SK-N-SH (cell line): ENCODE measurements at regions not wholly inside any gene's neighbourhood (a gene's known extent, or its start where the extent isn't known, plus 50 kb on each side); places are given as distances from the start of the nearest gene placed in this dataset.

ENCODE experiments used
- CTCF ChIA-PET: fragments of 300-600, 350-600 bp; formaldehyde crosslinking; extraction: SDS; loops from one replicate; lab custom pipeline; 2021; lab: Yijun Ruan, JAX
- POLR2A ChIA-PET: fragments of 350-600 bp; sonication (Branson Sonifier 250); formaldehyde crosslinking; extraction: SDS; loops from one replicate; lab custom pipeline; 2020; ENCODE audit warnings: antibody characterized with exemption, inconsistent platforms; lab: Yijun Ruan, JAX
- DNase-seq: peaks from one replicate; pipeline ENCODE4 v3.0.0; 2012
- H2AFZ ChIP-seq: fragments of 200-600 bp; sonication (generic); 2 replicates; pipeline ENCODE4 v1.8.1; 2016; ENCODE audit warnings: antibody characterized with exemption, mild to moderate bottlenecking, low read depth
- H3F3A ChIP-seq: fragments of 200-600 bp; sonication (generic); replicated peaks from 2 replicates; pipeline ENCODE3; 2016; ENCODE audit warnings: antibody characterized with exemption, mild to moderate bottlenecking; ENCODE audit not compliant: insufficient read depth
- H3K27ac ChIP-seq, 2 experiments: fragments of 200-500 bp in 1 of 2; fragments of 200-600 bp in 1 of 2; sonication (Bioruptor generic) in 1 of 2; sonication (generic), shearing (Covaris generic) in 1 of 2; 2 replicates each; pipeline versions ENCODE4 v1.5.1 to v1.6.1; 2014 to 2016; ENCODE audit warnings: low read depth in 2 of 2, inconsistent platforms in 1 of 2, low read length in 1 of 2, mild to moderate bottlenecking in 1 of 2, mixed read lengths in 1 of 2
- H3K27me3 ChIP-seq: fragments of 200-600 bp; sonication (generic), shearing (Covaris generic); 2 replicates; pipeline ENCODE4 v1.6.1; 2016; ENCODE audit warnings: mixed run types; ENCODE audit not compliant: insufficient read depth
- H3K36me3 ChIP-seq, 2 experiments: fragments of 200-500 bp in 1 of 2; fragments of 200-600 bp in 1 of 2; sonication (Bioruptor generic) in 1 of 2; sonication (generic) in 1 of 2; replicated peaks in 1 of 2; 2 replicates each; pipeline versions ENCODE3 to v1.5.1; 2014 to 2016; ENCODE audit warnings: low read length in 1 of 2, mild to moderate bottlenecking in 1 of 2; ENCODE audit not compliant: insufficient read depth in 2 of 2, control insufficient read depth in 1 of 2
- H3K4me1 ChIP-seq, 2 experiments: fragments of 200-500 bp in 1 of 2; fragments of 200-600 bp in 1 of 2; sonication (Bioruptor generic) in 1 of 2; sonication (generic), shearing (Covaris generic) in 1 of 2; 2 replicates each; pipeline versions ENCODE4 v1.5.1 to v1.6.1; 2014 to 2016; ENCODE audit warnings: low read depth in 1 of 2, low read length in 1 of 2, mixed run types in 1 of 2; ENCODE audit not compliant: insufficient read depth in 2 of 2, control insufficient read depth in 1 of 2
- H3K4me2 ChIP-seq: fragments of 200-600 bp; sonication (generic), shearing (Covaris generic); 2 replicates; pipeline ENCODE4 v1.6.1; 2017; ENCODE audit warnings: mixed run types
- H3K4me3 ChIP-seq, 2 experiments: fragments of 200-500 bp in 1 of 2; fragments of 200-600 bp in 1 of 2; sonication (Bioruptor generic) in 1 of 2; sonication (generic), shearing (Covaris generic) in 1 of 2; 2 replicates each; pipeline versions ENCODE4 v1.5.1 to v1.8.1; 2014 to 2016; ENCODE audit warnings: low read depth in 2 of 2, inconsistent platforms in 1 of 2, low read length in 1 of 2, mild to moderate bottlenecking in 1 of 2, mixed read lengths in 1 of 2, moderate library complexity in 1 of 2
- H3K79me2 ChIP-seq: fragments of 200-600 bp; sonication (generic); 2 replicates; pipeline ENCODE4 v1.8.1; 2017; ENCODE audit warnings: mild to moderate bottlenecking; ENCODE audit not compliant: insufficient read depth
- H3K9ac ChIP-seq: fragments of 200-600 bp; sonication (generic); 2 replicates; pipeline ENCODE4 v1.6.1; 2017; ENCODE audit warnings: mixed run types
- H3K9me2 ChIP-seq: fragments of 200-600 bp; sonication (generic); 2 replicates; pipeline ENCODE4 v1.6.1; 2017; ENCODE audit warnings: mixed run types
- H3K9me3 ChIP-seq: fragments of 200-600 bp; sonication (generic); 2 replicates; pipeline ENCODE4 v1.6.1; 2017; ENCODE audit warnings: mixed run types, mild to moderate bottlenecking, moderate library complexity
- H4K20me1 ChIP-seq: fragments of 200-600 bp; sonication (generic); 2 replicates; pipeline ENCODE4 v1.6.1; 2017; ENCODE audit warnings: mild to moderate bottlenecking, mixed run types; ENCODE audit not compliant: insufficient read depth
- CTCF ChIP-seq: fragments of 200-600 bp; sonication (generic); IDR thresholded peaks from 2 replicates; pipeline ENCODE4 v1.6.1; 2017; ENCODE audit warnings: antibody characterized with exemption, mild to moderate bottlenecking, moderate library complexity
- FOSL2 ChIP-seq: IDR thresholded peaks from 2 replicates; pipeline ENCODE4 v1.4.0; 2012; ENCODE audit warnings: low read depth, mild to moderate bottlenecking, moderate library complexity, borderline replicate concordance
- FOXJ3 ChIP-seq: sonication (generic); formaldehyde crosslinking; IDR thresholded peaks from 2 replicates; pipeline ENCODE4 v1.5.1; 2020; ENCODE audit warnings: mild to moderate bottlenecking, missing genetic modification reagents
- FOXM1 ChIP-seq: IDR thresholded peaks from 2 replicates; pipeline ENCODE4 v1.4.0; 2012; ENCODE audit warnings: low read depth, mild to moderate bottlenecking
- IRF3 ChIP-seq: fragments of 150-350 bp; IDR thresholded peaks from 2 replicates; pipeline ENCODE4 v1.6.1; 2016; ENCODE audit warnings: mild to moderate bottlenecking, low read depth, low read length
- JUND ChIP-seq: IDR thresholded peaks from 2 replicates; pipeline ENCODE4 v1.4.0; 2012
- MAX ChIP-seq: IDR thresholded peaks from 2 replicates; pipeline ENCODE4 v1.4.0; 2012; ENCODE audit warnings: low read depth
- MEF2A ChIP-seq: IDR thresholded peaks from 2 replicates; pipeline ENCODE4 v1.4.0; 2012; ENCODE audit warnings: low read depth, borderline replicate concordance
- MXI1 ChIP-seq: IDR thresholded peaks from 2 replicates; pipeline ENCODE4 v1.6.1; 2012; ENCODE audit warnings: mild to moderate bottlenecking, low read depth, low read length, improper control_type of control experiment
- NFIC ChIP-seq: IDR thresholded peaks from 2 replicates; pipeline ENCODE4 v1.4.0; 2012; ENCODE audit warnings: borderline replicate concordance
- REST ChIP-seq: IDR thresholded peaks from 2 replicates; pipeline ENCODE4 v1.6.1; 2012; ENCODE audit warnings: mild to moderate bottlenecking, low read depth, low read length, moderate library complexity
- RXRA ChIP-seq: IDR thresholded peaks from 2 replicates; pipeline ENCODE4 v1.4.0; 2012; ENCODE audit warnings: low read depth, mild to moderate bottlenecking, borderline replicate concordance
- TAF1 ChIP-seq: IDR thresholded peaks from 2 replicates; pipeline ENCODE4 v1.6.1; 2012; ENCODE audit warnings: low read depth, mild to moderate bottlenecking, low read length, moderate library complexity, borderline replicate concordance
- TCF12 ChIP-seq: IDR thresholded peaks from 2 replicates; pipeline ENCODE4 v1.4.0; 2012
- USF1 ChIP-seq: IDR thresholded peaks from 2 replicates; pipeline ENCODE4 v1.4.0; 2012; ENCODE audit warnings: low read depth, borderline replicate concordance
- ZBTB33 ChIP-seq: IDR thresholded peaks from 2 replicates; pipeline ENCODE4 v1.4.0; 2012; ENCODE audit warnings: low read depth, borderline replicate concordance
- WGBS: methylation state at CpG from one replicate; pipeline ENCODE4 v1.1.6; 2017; ENCODE audit warnings: low lambda C conversion rate; 5-methylcytosine and 5-hydroxymethylcytosine counted together

GRCh38 chr3:35409991-35410390, 229.3 kb upstream of the ARPP21 start:
- Histone ChIP-seq H3K4me2 (no peak overlapping the region), H3K36me3 (no peaks in the 10 kb centered on the region), H3F3A (no peaks in the 10 kb centered on the region), H3K9me3 (no peaks in the 10 kb centered on the region), H3K79me2 (no peaks in the 10 kb centered on the region), H3K27me3 (no peaks in the 10 kb centered on the region), H3K27ac (no peak overlapping the region), H3K4me1 (no peaks in the 10 kb centered on the region; a peak in 1 of 4 replicates), H4K20me1 (no peaks in the 10 kb centered on the region), H2AFZ (no peak overlapping the region), H3K9me2 (no peaks in the 10 kb centered on the region), H3K4me3 (no peak overlapping the region), H3K9ac (no peak overlapping the region)
- POLR2A ChIA-PET = no interaction called here
- TF ChIP-seq IRF3 (no peak), MXI1 (no peak), TCF12 (no peak), FOXM1 (no peak), JUND (no peak), FOXJ3 (no peak), CTCF (no peak), TAF1 (no peak), RXRA (no peak), NFIC (no peak), MAX (no peak)
- no peak for DNase-seq
- WGBS = 91% methylated on average over 1 of the region's 1 CpG
- CTCF ChIA-PET = no interaction called here

GRCh38 chr3:35413483-35413882, 225.8 kb upstream of the ARPP21 start:
- H3K9me3 ChIP-seq = no peaks in the 10 kb centered on the region
- TF ChIP-seq CTCF = no peak
- no peak for TF ChIP-seq ZBTB33
- no peak for TF ChIP-seq MEF2A
- TF ChIP-seq REST = no peak
- no peak for TF ChIP-seq FOXJ3
- no peak for TF ChIP-seq JUND
- no peak for TF ChIP-seq FOSL2
- no peak for TF ChIP-seq USF1
- no peak for TF ChIP-seq MXI1

More at GRCh38 chr3:35413483-35413882, 225.8 kb upstream of the ARPP21 start:
- Histone ChIP-seq H3F3A (no peaks in the 10 kb centered on the region), H3K4me3 (no peak overlapping the region), H3K27ac (no peak overlapping the region), H3K9me2 (no peaks in the 10 kb centered on the region), H3K4me1 (no peaks in the 10 kb centered on the region; a peak in 2 of 4 replicates), H4K20me1 (no peaks in the 10 kb centered on the region), H3K36me3 (no peaks in the 10 kb centered on the region), H3K4me2 (no peak overlapping the region), H3K9ac (no peak overlapping the region), H2AFZ (no peak overlapping the region), H3K79me2 (no peaks in the 10 kb centered on the region), H3K27me3 (no peaks in the 10 kb centered on the region)
- WGBS = 86% methylated on average over 1 of the region's 1 CpG
- CTCF ChIA-PET = no interaction called here
- POLR2A ChIA-PET = no interaction called here
- no peak for DNase-seq
